ENCODE measurements at regions not wholly inside any gene's neighbourhood (a gene's known extent, or its start where the extent isn't known, plus 50 kb on each side); places are given as distances from the start of the nearest gene placed in this dataset.

DNA sequence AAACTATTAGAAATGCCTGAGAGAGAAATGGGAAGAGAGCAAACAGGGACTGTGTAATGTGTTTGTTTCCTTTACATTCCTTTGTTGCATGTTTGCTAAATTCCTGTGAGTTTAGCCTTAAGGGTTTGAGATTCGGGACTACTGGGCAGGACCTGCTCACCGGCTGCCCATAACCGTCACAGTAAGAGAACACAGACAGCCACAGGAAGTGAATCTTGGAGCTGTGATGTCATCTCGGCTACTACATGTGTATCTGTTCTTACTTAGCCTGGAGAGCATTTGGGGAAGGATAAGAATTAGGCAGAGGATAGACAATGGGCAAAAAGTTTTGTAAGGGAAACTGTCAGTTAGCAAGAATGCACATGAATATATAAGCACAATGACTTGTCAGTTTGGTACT, 485.1 kb upstream of the KLF6 start:
- TF ChIP-seq EZH2 (IDR thresholded peaks at IDR 0.05; ENCODE audit: insufficient read depth, poor library complexity, severe bottlenecking) (no peak), EZH2phosphoT487 (IDR thresholded peaks at IDR 0.05; ENCODE audit: insufficient read depth, low read depth) (no peak)
